22Rv1 (cell line): ENCODE measurements at regions not wholly inside any gene's neighbourhood (a gene's known extent, or its start where the extent isn't known, plus 50 kb on each side); places are given as distances from the start of the nearest gene placed in this dataset.

ENCODE experiments used
- H3K27ac ChIP-seq: fragments of 450-650 bp; 2 replicates; pipeline ENCODE4 v1.5.1; 2017
- ZFX ChIP-seq: fragments of 450-650 bp; IDR thresholded peaks from 2 replicates; pipeline ENCODE4 v1.6.1; 2017; ENCODE audit warnings: antibody characterized with exemption, borderline replicate concordance
- TF ChIP-seq, protein P1 (sequence below): fragments of 450-650 bp; IDR thresholded peaks from 2 replicates; pipeline ENCODE4 v1.5.1; 2017; ENCODE audit warnings: mild to moderate bottlenecking

- no peak for TF ChIP-seq ZFX
- TF ChIP-seq, protein P1, sequence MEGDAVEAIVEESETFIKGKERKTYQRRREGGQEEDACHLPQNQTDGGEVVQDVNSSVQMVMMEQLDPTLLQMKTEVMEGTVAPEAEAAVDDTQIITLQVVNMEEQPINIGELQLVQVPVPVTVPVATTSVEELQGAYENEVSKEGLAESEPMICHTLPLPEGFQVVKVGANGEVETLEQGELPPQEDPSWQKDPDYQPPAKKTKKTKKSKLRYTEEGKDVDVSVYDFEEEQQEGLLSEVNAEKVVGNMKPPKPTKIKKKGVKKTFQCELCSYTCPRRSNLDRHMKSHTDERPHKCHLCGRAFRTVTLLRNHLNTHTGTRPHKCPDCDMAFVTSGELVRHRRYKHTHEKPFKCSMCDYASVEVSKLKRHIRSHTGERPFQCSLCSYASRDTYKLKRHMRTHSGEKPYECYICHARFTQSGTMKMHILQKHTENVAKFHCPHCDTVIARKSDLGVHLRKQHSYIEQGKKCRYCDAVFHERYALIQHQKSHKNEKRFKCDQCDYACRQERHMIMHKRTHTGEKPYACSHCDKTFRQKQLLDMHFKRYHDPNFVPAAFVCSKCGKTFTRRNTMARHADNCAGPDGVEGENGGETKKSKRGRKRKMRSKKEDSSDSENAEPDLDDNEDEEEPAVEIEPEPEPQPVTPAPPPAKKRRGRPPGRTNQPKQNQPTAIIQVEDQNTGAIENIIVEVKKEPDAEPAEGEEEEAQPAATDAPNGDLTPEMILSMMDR = no peak
Measured at GRCh38 chr5:74556631-74557595, 83.6 kb downstream of the ENC1 start.

GRCh38 chr5:74556006-74556405 is 84.5 kb downstream of the ENC1 start:
- no peak overlapping the region for H3K27ac ChIP-seq
- TF ChIP-seq ZFX = no peak
- TF ChIP-seq, protein P1 = no peak

More at GRCh38 chr5:74556631-74557595, 83.6 kb downstream of the ENC1 start:
- H3K27ac ChIP-seq = no peak overlapping the region

DNA sequence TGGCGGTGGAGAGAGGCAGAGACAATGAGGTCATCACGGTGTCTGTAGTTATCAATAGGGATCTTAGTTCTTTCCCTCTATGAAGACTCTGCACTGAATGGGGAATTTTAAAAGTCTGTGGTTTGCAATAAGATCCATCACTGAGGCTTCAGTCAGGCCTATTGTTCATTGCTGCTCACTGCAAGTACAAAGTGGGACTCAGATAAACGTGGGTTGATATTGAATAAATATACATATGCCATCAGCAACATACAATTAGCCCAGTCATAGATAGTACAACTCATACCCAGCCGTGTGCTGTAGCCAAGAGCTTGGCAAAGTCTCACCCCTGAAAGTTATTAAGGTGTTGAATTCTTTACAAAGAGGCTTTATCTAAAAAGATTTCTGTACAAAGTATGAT is 88.4 kb downstream of the ENC1 start:
- TF ChIP-seq, protein P1 = no peak
- no peak for TF ChIP-seq ZFX
- H3K27ac ChIP-seq = no peak overlapping the region

DNA sequence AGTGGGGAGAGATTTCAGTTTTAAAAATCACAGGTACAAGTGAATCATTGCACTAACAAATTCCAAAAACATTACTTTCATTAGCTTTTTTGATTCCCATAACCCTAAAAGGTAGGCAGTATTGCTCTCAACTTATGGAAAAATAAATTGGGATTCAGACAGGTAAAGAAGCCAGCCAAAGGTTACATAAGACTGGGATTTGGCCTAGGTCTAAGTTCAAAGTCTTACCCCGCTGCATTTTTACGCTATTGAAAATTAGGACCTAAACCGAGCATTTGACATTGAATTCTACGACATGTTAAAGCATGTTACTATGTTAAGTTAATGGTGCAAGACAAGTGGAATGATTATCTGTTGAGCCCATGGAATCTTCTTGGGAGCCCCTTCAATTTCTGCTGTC is 89.6 kb downstream of the ENC1 start:
- TF ChIP-seq, protein P1 = no peak
- no peak for TF ChIP-seq ZFX
- no peak overlapping the region for H3K27ac ChIP-seq

GRCh38 chr5:74549384-74549783 is 91.1 kb downstream of the ENC1 start:
- TF ChIP-seq, protein P1 = no peak
- no peak for TF ChIP-seq ZFX
- no peak overlapping the region for H3K27ac ChIP-seq

GRCh38 chr5:74546796-74547195 is 93.7 kb downstream of the ENC1 start:
- no peak overlapping the region for H3K27ac ChIP-seq

More at GRCh38 chr5:74546796-74547195, 93.7 kb downstream of the ENC1 start:
- TF ChIP-seq, protein P1 = no peak
- no peak for TF ChIP-seq ZFX
